Activated naive CD8-positive, alpha-beta T cell treated with anti-CD3 and anti-CD28 coated beads, Interleukin-2, amount 50 U/mL, for 16 hours (primary cell): ENCODE measurements at regions not wholly inside any gene's neighbourhood (a gene's known extent, or its start where the extent isn't known, plus 50 kb on each side); places are given as distances from the start of the nearest gene placed in this dataset.
"Not testable (repeated sequence)": the region's sequence is repeated elsewhere in the genome, so short reads cannot be mapped to it uniquely, and the experiment has no call there.

Experiments
- DNase-seq: peaks from one replicate; pipeline ENCODE4 v3.0.0-alpha.2; 2020; ENCODE audit warnings: low read depth, low spot score

DNA sequence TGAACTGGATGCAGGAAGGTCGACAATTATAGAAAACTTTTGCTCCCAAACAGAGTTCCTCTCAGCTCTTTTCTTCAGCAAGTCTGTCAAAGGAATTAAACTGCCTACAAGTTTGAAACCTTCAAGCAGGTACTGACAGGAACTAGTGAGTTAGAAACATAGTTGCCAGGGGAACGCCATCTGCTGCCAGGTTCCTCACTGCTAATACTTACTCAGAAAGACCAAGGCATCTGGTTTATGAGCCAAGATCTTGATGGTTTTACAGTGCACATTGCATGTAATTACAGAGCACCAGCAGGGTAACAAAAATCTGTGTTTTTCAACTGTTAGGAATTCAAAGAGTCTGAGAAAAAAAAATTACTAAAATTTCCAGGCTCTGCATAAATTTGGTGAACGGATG, 300.0 kb upstream of the NRG3 start:
- no peak for DNase-seq

DNA sequence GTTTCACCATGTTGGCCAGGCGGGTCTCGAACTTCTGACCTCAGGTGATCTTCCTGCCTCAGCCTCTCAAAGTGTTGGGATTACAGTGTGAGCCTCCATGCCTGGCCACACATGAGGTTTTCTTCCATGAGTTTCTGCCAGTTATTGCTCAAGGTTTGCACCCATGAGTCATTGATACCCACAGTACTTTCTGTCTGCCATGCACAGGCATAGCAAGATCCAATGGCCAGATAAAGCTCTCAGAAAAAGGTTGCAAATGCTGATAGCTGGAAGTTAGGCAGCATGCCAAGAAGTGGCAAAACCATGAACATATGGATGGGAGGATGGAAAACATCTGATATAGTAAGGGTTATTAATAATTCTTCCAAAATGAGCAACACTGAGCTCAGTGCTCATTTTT, 298.7 kb upstream of the NRG3 start:
- no peak for DNase-seq

DNA sequence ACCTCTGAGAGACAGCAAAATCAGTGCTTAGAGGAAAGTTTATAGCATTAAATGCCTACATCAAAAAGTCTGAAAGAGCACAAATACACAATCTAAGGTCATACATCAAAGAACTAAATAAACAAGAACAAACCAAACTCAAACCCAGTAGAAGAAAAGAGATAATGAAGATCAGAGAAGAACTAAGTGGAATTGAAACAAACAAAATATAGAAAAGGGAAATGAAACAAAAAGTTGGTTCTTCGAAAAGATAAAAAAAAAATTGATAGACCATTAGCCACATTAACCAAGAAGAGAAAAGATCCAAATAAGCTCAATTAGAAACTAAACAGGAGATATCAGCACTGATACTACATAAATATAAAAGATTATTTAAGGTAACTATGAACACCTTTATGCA, 280.0 kb upstream of the NRG3 start:
- no peak for DNase-seq

DNA sequence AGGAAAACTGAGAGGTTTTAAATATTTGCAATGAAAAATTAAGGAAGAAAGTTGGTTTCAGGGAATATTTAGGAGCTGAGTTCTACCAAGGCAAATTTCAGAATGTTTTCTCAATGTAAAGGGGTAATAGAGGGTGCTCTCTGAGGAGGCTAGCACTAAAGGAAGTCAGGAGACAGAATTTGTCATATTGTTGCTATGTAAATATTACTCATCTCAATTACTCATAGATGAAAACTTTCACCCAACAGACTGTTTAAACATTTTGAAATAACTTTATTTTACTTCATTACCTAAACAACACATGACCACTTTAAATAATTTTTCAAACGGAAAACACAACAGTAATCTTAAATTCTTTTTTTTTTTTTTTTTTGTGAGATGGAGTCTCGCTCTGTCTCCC, 274.8 kb upstream of the NRG3 start:
- DNase-seq, result no peak

DNA sequence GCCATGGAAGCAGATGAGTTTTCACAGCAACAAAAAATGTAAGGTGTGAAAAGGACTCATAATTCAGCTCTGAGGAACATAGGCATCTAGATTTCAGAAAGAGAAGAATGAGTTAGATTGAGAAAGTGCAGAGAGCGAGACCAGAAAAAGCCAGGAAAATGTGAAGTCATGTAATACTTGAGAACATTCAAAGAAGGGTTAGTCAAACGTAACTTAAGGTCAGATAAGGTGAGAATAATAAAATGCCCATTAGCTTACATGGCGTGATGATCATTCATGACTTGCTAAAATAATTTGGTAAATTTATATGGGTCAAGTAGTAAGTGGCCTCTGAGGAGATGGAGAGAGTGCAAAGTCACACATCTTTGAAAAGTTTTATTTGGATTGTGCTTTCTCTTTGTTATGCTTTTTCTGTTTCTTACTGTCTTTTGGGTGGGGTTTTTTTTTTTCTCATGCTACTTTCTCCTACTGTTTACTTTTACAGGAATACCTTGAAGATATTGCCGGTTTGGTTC, 271.8 kb upstream of the NRG3 start:
- no peak for DNase-seq

DNA sequence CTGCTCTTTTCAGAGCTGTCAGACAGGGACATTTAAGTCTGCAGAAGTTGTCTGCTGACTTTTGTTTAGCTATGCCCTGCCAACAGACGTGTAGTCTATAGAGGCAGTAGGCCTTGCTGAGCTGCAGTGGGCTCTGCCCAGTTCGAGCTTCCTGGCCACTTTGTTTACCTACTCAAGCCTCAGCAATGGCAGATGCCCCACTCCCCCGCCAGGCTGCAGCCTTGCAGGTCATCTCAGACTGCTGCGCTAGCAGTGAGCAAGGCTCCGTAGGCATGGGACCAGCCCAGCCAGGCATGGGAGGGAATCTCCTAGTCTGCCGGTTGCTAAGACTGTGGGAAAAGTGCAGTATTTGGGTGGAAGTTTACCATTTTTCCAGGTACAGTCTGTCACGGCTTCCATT, 230.5 kb upstream of the NRG3 start:
- not testable (repeated sequence) for DNase-seq

DNA sequence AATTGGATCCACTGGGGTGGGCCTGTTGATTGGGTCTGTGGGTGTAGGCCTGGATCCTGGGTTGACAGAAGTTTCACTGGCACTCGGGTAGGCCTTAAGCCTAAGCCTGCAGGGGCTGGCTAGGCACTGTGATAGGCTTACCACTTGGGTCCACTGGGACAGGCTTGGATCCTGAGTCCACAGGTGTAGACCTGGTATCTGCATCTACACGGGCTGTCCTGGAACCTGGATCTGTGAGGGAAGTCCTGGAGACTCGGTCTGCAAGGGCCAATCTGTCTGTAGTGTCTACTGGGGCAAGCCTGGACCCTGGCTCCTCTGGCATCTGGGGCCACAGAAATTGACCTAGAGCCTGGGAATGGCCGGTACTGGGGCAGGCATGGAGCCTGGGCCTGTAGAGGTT, 219.0 kb upstream of the NRG3 start:
- DNase-seq, result no peak

DNA sequence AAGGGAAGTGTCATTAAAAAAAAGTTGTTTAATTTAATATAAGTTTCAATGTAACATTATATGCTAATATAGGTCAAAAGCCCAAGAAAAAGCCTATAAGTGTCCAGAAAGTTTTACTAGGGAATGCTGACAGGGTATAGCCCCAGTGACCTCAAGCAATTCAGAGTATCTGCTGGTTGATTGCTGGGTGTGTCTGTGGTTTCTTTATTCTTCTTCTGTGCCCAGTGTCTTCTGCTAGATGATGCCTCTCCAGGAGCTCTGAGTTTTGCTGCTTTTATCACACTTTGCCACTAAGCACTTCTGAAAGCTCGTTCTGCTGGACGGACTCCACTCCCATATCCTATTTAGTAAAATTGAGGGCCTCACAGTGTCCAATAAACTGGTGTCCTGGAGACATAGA, 212.2 kb upstream of the NRG3 start:
- DNase-seq, result no peak

DNA sequence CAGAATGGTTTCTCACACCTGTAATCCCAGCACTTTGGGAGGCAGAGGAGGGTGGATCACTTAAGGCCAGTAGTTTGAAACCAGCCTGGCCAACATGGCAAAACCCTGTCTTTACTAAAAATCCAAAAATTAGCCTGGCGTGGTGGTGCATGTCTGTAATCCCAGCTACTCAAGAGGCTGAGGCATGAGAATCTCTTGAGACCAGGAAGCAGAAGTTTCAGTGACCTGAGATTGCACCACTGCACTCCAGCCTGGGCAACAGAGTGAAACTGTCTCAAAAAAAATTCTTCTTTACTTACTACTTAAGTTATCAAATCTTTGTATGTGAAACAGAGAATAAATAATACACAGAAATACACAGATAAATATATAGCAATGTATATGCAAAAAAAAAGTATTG, 210.2 kb upstream of the NRG3 start:
- not testable (repeated sequence) for DNase-seq

DNA sequence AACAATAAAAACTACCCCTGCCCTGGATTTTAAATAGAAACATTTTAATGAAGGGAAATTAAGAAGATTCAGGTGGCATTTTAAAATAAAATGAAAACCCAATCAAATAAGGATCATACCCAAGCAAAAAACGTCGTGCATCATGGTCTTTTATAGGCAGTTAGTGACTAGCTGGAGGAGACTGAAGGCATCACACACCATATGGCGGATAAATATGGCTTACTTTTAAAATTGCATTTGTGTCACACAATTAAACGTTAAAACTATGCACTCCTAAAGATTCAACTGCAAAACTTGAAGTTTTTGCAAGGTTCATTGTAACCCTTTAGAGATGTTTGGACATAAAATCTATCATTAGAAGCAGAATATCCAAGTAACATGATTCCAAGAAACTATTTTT, 200.1 kb upstream of the NRG3 start:
- DNase-seq, result no peak

DNA sequence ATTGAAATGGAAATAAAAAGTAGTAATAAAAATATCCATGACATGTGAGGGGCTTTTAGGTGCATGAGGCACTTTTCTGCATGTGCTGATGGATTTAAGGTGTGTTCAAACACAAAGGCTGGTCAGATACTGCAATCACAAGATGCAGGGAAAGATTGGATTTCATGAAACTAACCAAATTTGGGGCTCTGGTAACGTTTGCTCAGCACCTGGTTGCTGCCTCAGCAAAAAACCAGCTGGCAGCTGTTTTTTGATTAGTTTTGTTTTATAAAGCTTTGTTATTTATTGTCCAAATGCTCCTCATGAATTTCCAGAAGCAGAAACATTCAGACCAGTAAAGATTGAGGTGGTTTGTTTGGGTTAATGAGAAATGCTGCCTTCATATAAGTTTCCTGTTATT, 195.7 kb upstream of the NRG3 start:
- DNase-seq, result no peak

DNA sequence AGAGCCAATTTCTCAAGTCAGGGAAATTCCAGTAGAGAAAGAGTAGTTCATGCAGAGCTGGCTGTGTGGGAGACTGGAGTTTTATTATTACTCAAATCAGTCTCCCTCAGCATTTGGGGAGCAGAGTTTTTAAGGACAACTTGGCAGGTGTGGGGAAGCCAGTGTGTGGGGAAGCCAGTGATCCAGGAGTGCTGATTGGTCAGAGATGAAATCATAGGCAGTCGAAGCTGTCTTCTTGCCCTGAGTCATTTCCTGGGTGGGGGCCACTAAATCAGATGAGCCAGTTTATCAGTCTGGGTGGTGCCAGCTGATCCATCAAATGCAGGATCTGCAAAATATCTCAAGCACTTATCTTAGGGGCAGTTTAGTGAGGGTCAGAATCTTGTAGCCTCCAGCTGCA, 194.6 kb upstream of the NRG3 start:
- DNase-seq, result no peak

DNA sequence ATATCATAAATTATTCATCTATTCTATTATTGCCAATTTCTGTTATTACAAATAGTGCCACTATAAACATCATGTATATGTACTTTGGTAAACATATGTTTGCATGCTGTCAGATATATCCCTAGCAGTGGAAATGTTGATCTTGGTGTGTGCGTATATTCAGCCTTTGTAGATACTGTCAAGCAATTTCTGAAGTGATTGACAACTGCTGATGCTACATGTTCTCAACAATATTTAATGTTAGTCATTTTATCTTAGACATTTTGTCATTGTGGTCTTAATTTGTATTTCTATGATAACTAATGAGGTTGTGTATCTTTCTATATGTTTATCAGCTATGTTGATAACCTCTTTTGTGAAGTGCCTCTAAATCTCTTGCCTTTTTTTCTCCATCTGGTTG, 186.5 kb upstream of the NRG3 start:
- no peak for DNase-seq

DNA sequence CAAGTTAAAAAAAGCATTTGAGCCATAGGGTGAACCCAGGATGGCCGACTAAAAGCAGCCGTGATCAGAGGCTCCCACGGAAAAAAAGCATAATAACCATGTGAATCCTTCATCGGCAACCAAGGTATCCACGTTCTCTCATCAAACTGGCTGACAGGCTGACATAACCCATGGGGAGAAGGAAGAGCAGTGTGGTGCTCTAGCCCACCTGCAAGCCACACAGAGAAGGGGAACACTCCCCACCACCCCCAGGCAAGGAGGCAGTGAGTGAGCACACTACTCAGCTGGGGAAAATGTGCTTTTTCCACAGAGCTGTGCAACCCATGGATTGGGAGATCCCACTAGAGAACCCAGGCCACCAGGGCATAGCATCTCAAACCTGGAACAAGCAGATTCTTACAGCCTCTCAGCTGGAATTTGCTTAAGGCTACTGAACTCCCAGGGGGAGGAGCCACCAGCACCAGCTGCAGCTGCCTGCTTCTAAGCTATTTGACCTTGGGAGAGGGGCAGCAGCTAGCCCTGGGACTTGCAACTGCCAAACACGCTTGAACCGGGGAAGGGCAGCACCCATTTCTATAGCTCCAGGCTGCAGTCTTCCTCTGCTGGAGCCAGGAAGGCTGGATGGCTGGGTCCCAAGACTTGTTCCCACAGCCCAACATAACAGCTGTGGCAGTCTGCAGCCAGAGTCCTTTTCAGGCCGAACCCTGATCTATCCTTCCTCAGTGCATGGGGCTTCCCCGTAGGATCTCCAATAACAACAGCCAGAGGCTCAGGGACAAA, 178.2 kb upstream of the NRG3 start:
- no peak for DNase-seq

DNA sequence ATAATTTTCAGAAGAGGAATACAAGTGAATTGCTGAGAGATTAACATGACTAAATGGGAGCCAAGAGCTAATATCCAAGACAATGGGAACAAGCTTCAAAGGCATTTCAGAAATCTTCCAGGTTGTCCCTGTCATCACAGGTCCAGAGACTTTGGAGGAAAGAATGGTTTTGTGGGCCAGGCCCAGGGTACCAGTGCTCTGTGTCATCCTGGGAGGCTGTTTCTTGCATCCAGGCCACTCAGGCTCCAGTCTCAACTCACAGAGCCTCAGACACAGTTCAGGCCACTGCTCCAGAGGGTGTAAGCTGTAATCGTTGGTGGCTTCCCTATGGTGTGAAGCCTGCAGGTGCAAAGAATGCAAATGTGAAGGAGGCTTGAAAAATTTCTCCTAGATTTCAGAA, 170.4 kb upstream of the NRG3 start:
- no peak for DNase-seq

DNA sequence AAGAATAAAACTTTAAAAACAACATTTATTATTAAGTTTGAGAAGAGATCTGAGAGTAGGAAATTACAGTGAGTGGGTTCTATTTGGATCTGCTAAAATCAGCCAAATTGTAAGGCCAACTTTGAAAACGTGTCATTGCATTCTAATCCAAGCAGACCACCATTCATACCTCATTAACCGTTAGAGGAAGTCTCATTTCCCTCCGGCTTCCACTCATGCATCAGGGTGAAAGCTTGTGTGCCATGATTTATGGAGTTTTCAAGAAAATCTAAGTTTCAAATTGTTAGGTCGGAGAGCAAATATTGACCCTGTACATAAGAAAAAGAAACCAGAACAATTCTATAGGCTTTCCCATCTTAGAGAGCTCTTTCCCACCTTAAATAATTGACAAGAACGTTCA, 166.6 kb upstream of the NRG3 start:
- no peak for DNase-seq

DNA sequence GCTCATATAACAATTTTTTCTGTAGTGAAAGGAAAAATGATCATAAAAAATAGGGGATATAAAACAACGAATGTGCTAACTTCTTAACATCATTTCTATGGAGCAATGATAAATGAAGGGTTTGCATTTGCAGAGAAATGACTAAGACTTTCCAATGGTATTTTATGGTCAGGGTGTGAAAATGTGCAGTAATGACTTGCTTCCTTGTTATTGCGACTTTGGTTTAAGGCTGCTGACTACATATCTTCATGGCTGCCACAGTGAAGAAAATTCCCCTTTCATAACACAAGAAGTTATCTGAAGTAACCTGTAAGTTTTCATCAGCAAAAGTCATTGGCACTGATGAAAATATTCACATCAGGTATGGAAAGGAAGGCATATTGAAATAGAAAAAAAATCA, 166.1 kb upstream of the NRG3 start:
- no peak for DNase-seq

DNA sequence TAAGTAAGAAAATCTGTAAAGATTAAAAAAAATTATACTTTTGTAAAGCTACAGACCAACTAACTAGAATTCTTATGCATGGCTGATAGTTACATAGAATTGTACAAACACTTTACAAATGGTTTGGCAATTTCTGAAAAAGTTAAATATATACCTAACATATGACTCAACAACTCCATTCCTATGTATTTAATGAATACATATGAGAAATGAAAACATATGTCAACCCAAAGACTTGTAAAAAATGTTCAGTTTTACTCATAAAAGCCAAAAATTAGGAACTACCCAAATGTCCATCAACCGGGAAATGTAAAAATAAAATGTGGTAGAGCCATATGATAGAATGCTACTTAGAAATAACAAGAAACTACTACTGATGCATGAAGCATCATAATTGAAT, 152.6 kb upstream of the NRG3 start:
- no peak for DNase-seq

DNA sequence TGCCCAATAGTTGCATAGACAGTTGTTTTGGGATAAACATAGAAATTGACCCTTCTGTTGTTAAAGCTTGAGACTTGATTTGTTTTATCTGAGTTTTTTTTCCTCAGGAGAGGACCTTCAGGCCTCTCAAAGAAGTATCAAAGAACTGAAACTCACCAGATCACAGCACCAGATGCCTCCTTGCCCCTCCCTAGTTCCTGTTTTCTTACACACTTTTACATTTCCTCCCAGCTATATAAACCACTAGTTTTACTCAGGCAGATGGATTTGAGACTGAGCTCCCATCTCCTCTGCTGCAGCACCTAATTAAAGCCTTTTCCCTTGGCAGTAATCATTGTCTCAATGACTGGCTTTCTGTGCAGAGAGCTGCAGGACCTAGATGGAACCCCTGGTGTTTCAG, 150.6 kb upstream of the NRG3 start:
- no peak for DNase-seq

DNA sequence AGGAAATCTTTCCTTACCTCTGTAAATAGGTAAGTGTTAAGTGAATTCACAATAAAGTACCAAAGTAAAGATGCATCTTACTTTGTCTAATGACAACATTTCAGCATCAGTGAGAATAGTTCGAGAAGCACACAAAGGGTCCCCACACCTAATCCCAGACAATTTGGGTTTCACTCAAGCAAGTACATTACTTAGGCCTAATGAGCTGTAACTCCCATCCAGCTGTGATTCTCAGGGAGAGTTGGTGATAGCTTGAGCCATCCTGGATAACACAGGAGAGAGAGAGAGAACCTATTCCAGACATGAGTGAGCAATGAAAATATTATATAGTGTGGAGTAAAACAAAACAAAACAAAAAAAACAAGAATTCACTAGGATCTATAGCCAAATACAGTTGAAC, 149.1 kb upstream of the NRG3 start:
- no peak for DNase-seq

DNA sequence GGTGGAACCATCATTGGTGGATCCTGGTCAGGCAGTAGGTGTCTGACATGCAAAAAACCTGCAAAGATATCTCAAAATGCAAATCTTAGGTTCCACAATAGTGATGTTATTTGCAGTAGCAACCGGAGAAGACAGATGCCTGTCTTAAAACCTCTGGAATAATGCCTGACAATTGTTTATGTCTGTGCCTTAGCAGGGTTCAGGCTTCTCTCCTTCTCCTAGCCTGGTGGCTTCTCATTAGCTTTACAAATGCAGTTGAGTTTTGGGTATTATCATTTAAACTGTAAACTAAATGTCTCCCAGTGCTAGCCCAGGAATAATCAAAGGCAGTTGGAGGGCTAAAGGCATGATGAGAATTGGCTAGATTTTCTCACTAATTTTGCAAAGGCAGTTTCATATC, 146.3 kb upstream of the NRG3 start:
- DNase-seq, result no peak

DNA sequence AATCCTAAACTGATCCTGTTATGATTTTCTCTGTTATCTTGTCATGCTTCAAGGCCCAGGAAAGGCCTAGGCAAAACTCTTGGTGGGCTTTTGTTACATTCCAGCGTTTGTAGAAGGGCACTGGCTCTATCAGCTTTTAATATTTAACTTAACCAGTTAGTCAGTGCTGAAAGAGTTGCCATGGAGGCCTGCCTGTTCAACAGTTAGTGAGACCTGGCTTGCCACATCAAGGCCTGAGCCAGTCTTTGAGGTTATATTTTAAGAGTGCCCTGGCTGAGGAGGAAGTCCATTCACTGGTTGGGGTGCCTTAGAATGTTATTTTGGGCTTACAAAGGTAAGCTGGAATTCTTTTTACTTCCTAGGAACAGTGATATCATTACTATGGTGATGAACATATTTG, 144.1 kb upstream of the NRG3 start:
- DNase-seq, result no peak

DNA sequence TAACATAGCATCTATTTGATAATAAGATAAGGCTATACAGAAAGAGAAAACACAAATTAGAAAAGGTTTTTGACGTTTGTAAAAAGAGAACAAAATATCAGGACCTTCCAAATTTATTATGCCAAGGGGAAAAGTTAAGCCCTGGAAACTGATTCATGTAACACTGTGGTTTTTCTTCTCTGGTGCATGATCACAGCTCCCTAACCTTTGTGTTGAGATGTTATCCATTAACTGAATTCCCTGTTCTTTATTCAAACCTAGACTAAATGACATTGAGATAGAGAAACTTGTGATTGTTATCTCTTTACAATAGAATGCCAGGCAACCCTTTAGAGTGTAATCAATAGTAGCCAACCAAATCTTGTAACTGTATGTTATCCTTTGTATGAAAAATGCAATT, 141.5 kb upstream of the NRG3 start:
- no peak for DNase-seq

DNA sequence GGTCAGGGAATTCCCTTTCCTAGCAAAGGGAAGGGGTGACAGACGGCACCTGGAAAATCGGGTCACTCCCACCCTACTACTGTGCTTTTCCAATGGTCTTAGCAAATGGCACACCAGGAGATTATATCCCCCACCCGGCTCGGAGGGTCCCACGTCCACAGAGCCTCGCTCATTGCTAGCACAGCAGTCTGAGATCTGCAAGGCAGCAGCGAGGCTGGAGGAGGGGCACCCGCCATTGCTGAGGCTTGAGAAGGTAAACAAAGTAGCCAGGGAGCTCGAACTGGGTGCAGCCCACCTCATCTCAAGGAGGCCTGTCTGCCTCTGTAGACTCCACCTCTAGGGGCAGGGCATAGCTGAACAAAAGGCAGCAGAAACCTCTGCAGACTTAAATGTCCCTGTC, 139.8 kb upstream of the NRG3 start:
- DNase-seq, result not testable (repeated sequence)
